ENCODE measurements at regions not wholly inside any gene's neighbourhood (a gene's known extent, or its start where the extent isn't known, plus 50 kb on each side); places are given as distances from the start of the nearest gene placed in this dataset.

DNA sequence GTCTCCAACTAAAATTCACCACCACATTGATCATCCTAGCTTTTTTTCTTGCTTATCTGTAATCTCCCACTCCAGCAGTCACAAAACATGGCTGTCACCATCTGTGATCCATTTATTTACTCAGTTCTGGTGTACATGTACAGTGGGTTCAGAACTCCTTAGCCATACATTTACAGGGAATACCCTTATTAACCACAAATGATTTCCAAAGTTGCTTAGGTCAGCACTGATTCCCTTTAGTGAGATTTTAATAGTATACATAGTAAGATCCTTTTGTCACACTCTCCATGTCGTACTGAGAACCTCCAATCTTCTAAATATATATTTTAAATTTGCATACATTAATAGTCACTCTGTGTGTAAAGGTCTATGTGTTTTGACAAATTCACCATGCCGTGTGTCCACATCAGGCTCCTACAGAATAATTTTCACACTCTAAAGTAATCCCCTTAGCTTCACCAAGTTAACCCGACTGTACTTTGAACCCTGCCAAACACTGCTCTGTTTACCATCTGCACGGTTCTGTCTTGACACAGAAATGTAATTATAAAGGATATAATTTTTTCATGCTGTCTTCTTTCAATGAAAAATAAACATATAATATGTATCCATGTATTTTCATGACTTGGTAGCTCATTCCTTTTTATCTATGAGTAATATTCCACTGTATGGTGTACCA lies 473.6 kb upstream of the ZP4 start:
- TF ChIP-seq CTCF (IDR thresholded peaks at IDR 0.05) = no peak
- TF ChIP-seq EZH2 (IDR thresholded peaks at IDR 0.05; ENCODE audit: borderline replicate concordance, insufficient read depth, low read depth, low read length, poor library complexity, severe bottlenecking) = no peak

Data from B cell (primary cell).